H9 (cell line): ENCODE measurements at regions not wholly inside any gene's neighbourhood (a gene's known extent, or its start where the extent isn't known, plus 50 kb on each side); places are given as distances from the start of the nearest gene placed in this dataset.

ENCODE experiments used
- DNase-seq: peaks from one replicate; pipeline ENCODE4 v3.0.0-alpha.2; 2017
- H2AFZ ChIP-seq: one replicate; pipeline ENCODE4 v1.6.1; 2013; ENCODE audit warnings: mild to moderate bottlenecking, low read length, control low read depth, moderate library complexity
- H2AK5ac ChIP-seq: 2 replicates; pipeline ENCODE4 v1.6.1; 2013; ENCODE audit warnings: low read length, control low read depth, mixed read lengths; ENCODE audit not compliant: insufficient read length
- H2BK120ac ChIP-seq: one replicate; pipeline ENCODE4 v1.6.1; 2013; ENCODE audit warnings: low read depth, mild to moderate bottlenecking, low read length, control low read depth, inconsistent platforms; ENCODE audit not compliant: poor library complexity, severe bottlenecking
- H2BK12ac ChIP-seq: 2 replicates; pipeline ENCODE4 v1.6.1; 2013; ENCODE audit warnings: low read length, control low read depth, mixed read lengths, low read depth; ENCODE audit not compliant: insufficient read length
- H2BK15ac ChIP-seq: 2 replicates; pipeline ENCODE4 v1.6.1; 2013; ENCODE audit warnings: low read depth, low read length, control low read depth
- H2BK20ac ChIP-seq: one replicate; pipeline ENCODE4 v1.6.1; 2013; ENCODE audit warnings: low read depth, mild to moderate bottlenecking, low read length, control low read depth, inconsistent platforms; ENCODE audit not compliant: poor library complexity, severe bottlenecking
- H2BK5ac ChIP-seq: 2 replicates; pipeline ENCODE4 v1.6.1; 2013; ENCODE audit warnings: low read length, control low read depth, mixed read lengths; ENCODE audit not compliant: insufficient read length
- H3K14ac ChIP-seq: 2 replicates; pipeline ENCODE4 v1.6.1; 2013; ENCODE audit warnings: low read length, control low read depth; ENCODE audit not compliant: insufficient read depth
- H3K18ac ChIP-seq: 2 replicates; pipeline ENCODE4 v1.6.1; 2013; ENCODE audit warnings: low read depth, mild to moderate bottlenecking, mixed read lengths, low read length, control low read depth; ENCODE audit not compliant: insufficient read length
- H3K23ac ChIP-seq: 2 replicates; pipeline ENCODE4 v1.6.1; 2013; ENCODE audit warnings: low read length, control low read depth, mixed read lengths, low read depth; ENCODE audit not compliant: insufficient read length
- H3K23me2 ChIP-seq: 2 replicates; pipeline ENCODE4 v1.6.1; 2013; ENCODE audit warnings: low read depth, mild to moderate bottlenecking, mixed read lengths, low read length, control low read depth; ENCODE audit not compliant: insufficient read length, poor library complexity, severe bottlenecking
- H3K27ac ChIP-seq: 2 replicates; pipeline ENCODE4 v1.5.1; 2013; ENCODE audit warnings: low read length, control low read depth, mixed read lengths, low read depth; ENCODE audit not compliant: insufficient read length
- H3K27me3 ChIP-seq: 2 replicates; pipeline ENCODE4 v1.6.1; 2013; ENCODE audit warnings: low read length, control low read depth, inconsistent platforms; ENCODE audit not compliant: insufficient read depth
- H3K4ac ChIP-seq: 2 replicates; pipeline ENCODE4 v1.6.1; 2013; ENCODE audit warnings: low read depth, mild to moderate bottlenecking, control low read depth, inconsistent platforms, low read length, moderate library complexity
- H3K4me1 ChIP-seq: 2 replicates; pipeline ENCODE4 v1.6.1; 2013; ENCODE audit warnings: low read length, control low read depth, inconsistent platforms; ENCODE audit not compliant: insufficient read depth
- H3K4me2 ChIP-seq: 2 replicates; pipeline ENCODE4 v1.6.1; 2013; ENCODE audit warnings: low read length, control low read depth, mixed read lengths; ENCODE audit not compliant: insufficient read length, insufficient read depth
- H3K56ac ChIP-seq: 2 replicates; pipeline ENCODE4 v1.6.1; 2013; ENCODE audit warnings: low read depth, mild to moderate bottlenecking, mixed read lengths, low read length, control low read depth; ENCODE audit not compliant: insufficient read length
- H3K79me1 ChIP-seq: 2 replicates; pipeline ENCODE4 v1.6.1; 2013; ENCODE audit warnings: low read depth, mild to moderate bottlenecking, moderate library complexity, low read length, control low read depth, inconsistent platforms; ENCODE audit not compliant: insufficient read depth, poor library complexity, severe bottlenecking
- H3K79me2 ChIP-seq: 2 replicates; pipeline ENCODE4 v1.6.1; 2013; ENCODE audit warnings: low read length, control low read depth, inconsistent platforms; ENCODE audit not compliant: insufficient read depth
- H3K9ac ChIP-seq: 2 replicates; pipeline ENCODE4 v1.6.1; 2013; ENCODE audit warnings: low read length, control low read depth, mixed read lengths; ENCODE audit not compliant: insufficient read length; ENCODE audit errors: extremely low read depth
- H3K9me3 ChIP-seq: one replicate; pipeline ENCODE4 v1.6.1; 2013; ENCODE audit warnings: low read depth, low read length, inconsistent platforms; ENCODE audit not compliant: control insufficient read depth
- H3T11ph ChIP-seq: one replicate; pipeline ENCODE4 v1.6.1; 2013; ENCODE audit warnings: mild to moderate bottlenecking, low read length, control low read depth, inconsistent platforms
- H4K20me1 ChIP-seq: one replicate; pipeline ENCODE4 v1.6.1; 2013; ENCODE audit not compliant: control insufficient read depth, insufficient read length, insufficient read depth
- H4K5ac ChIP-seq: 2 replicates; pipeline ENCODE4 v1.6.1; 2013; ENCODE audit warnings: low read depth, mild to moderate bottlenecking, mixed read lengths, low read length, control low read depth; ENCODE audit not compliant: insufficient read length
- H4K8ac ChIP-seq: replicated peaks from 2 replicates; pipeline ENCODE4 v1.6.1; 2013; ENCODE audit warnings: low read length, control low read depth, mixed read lengths, low read depth; ENCODE audit not compliant: insufficient read length
- H4K91ac ChIP-seq: 2 replicates; pipeline ENCODE4 v1.6.1; 2013; ENCODE audit warnings: low read depth, mild to moderate bottlenecking, moderate library complexity, mixed read lengths, low read length, control low read depth; ENCODE audit not compliant: insufficient read length
- H3K27ac Mint-ChIP-seq, 3 experiments: 2 replicates in 2 of 3; 3 replicates in 1 of 3; pipeline ENCODE4 v1.8.0; 2020 to 2021; ENCODE audit warnings: mixed read lengths in 3 of 3, mild to moderate bottlenecking in 1 of 3, moderate library complexity in 1 of 3
- H3K27me3 Mint-ChIP-seq: 2 replicates; pipeline ENCODE4 v1.8.0; 2021; ENCODE audit warnings: low read depth, mild to moderate bottlenecking, moderate library complexity, mixed read lengths
- H3K36me3 Mint-ChIP-seq, 3 experiments: 2 replicates in 2 of 3; 3 replicates in 1 of 3; pipeline ENCODE4 v1.8.0; 2020 to 2021; ENCODE audit warnings: low read depth in 3 of 3, mixed read lengths in 3 of 3; ENCODE audit not compliant: insufficient read depth in 1 of 3
- H3K4me1 Mint-ChIP-seq, 2 experiments: 2 replicates each; pipeline ENCODE4 v1.8.0; 2020; ENCODE audit warnings: mixed read lengths in 2 of 2
- H3K4me3 Mint-ChIP-seq, 2 experiments: 2 replicates in 1 of 2; 3 replicates in 1 of 2; pipeline ENCODE4 v1.8.0; 2020 to 2021; ENCODE audit warnings: mild to moderate bottlenecking in 2 of 2, mixed read lengths in 2 of 2, moderate library complexity in 1 of 2
- H3K9me3 Mint-ChIP-seq, 2 experiments: 2 replicates in 1 of 2; 3 replicates in 1 of 2; pipeline ENCODE4 v1.8.0; 2020; ENCODE audit warnings: mild to moderate bottlenecking in 2 of 2, mixed read lengths in 2 of 2, moderate library complexity in 1 of 2
- CTCF ChIP-seq: fragments of 200-600 bp; sonication (generic); conservative IDR thresholded peaks from 3 replicates; pipeline ENCODE4 v1.8.0; 2021; ENCODE audit warnings: antibody characterized with exemption, mild to moderate bottlenecking
- WGBS: extraction: QIAGEN DNeasy Blood & Tissue Kit; methylation state at CpG from one replicate; pipeline ENCODE4 v1.1.7; 2013; ENCODE audit warnings: missing lambda C conversion rate, low lambda C conversion rate, mixed read lengths; ENCODE audit not compliant: insufficient read length; ENCODE audit errors: extremely low coverage; 5-methylcytosine and 5-hydroxymethylcytosine counted together

GRCh38 chr1:101431956-101432510 lies 195.2 kb downstream of the S1PR1 start:
- Histone ChIP-seq H3K56ac (no peak overlapping the region), H4K20me1 (no peaks in the 10 kb centered on the region), H2BK15ac (no peak overlapping the region), H3K4ac (no peak overlapping the region), H3K23me2 (no peaks in the 10 kb centered on the region), H3K9ac (no peak overlapping the region), H2BK12ac (no peak overlapping the region), H2BK20ac (no peak overlapping the region), H3K4me2 (no peak overlapping the region), H4K5ac (no peak overlapping the region), H3K27me3 (no peaks in the 10 kb centered on the region), H2AFZ (no peak overlapping the region), H3K79me1 (no peaks in the 10 kb centered on the region), H2BK5ac (no peak overlapping the region), H4K8ac (no peak overlapping the region), H4K91ac (no peak overlapping the region), H3T11ph (no peak overlapping the region), H2BK120ac (no peak overlapping the region), H3K27ac (no peak overlapping the region), H3K18ac (no peak overlapping the region), H3K14ac (no peak overlapping the region), H3K9me3 (no peaks in the 10 kb centered on the region), H3K23ac (no peak overlapping the region), H2AK5ac (no peak overlapping the region), H3K79me2 (no peaks in the 10 kb centered on the region), H3K4me1 (no peaks in the 10 kb centered on the region)
- Mint-ChIP-seq H3K36me3 (no peaks in the 10 kb centered on the region), H3K27me3 (no peaks in the 10 kb centered on the region; the same call in 1 of the 2 replicates), H3K27ac (no peak overlapping the region), H3K4me1 (peaks cover 2 to 8% of the 10 kb centered on the region in 2 experiments; a peak in 3 of 4 replicates), H3K9me3 (peaks cover 0 to 8% of the 10 kb centered on the region in 2 experiments; a peak in 3 of 5 replicates), H3K4me3 (no peak overlapping the region)
- no peak for TF ChIP-seq CTCF
- DNase-seq = no peak
- WGBS = no CpG with 5 or more reads among the region's 4 CpGs
